ENCODE measurements at regions not wholly inside any gene's neighbourhood (a gene's known extent, or its start where the extent isn't known, plus 50 kb on each side); places are given as distances from the start of the nearest gene placed in this dataset.

DNA sequence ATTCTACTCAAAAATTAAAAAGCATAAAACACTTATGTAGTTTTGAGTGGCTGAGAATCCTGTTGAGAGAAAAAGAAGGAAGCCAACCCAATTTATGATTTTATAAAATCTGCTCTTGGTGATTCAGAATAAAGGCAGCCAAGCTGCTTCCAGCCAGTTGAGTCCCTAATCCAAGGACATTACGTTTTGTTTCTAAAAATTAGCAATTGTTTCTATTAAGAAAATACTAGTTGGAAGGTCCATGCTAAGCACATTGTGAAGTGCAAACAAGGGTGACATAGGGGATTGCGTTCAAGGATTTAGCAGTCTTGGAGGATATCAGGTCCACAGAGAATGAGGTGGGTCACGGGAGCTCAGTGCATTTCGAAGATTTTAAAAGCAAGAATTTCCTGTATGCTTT lies 987.7 kb downstream of the TYW1 start:
- no peak for TF ChIP-seq CTCF (IDR thresholded peaks at IDR 0.05; ENCODE audit: insufficient read depth, low read length, severe bottlenecking)
- FAIRE-seq, result no peak
- no peak overlapping the region for H3K4me3 ChIP-seq (ENCODE audit: low read depth, low read length)
- H3K36me3 ChIP-seq (ENCODE audit: control insufficient read depth, insufficient read depth, low read length), result no peaks in the 10 kb centered on the region
- no peaks in the 10 kb centered on the region for H3K27me3 ChIP-seq (ENCODE audit: control insufficient read depth, insufficient read depth, low read length)
- DNase-seq (ENCODE audit: low read depth), result no peak

DNA sequence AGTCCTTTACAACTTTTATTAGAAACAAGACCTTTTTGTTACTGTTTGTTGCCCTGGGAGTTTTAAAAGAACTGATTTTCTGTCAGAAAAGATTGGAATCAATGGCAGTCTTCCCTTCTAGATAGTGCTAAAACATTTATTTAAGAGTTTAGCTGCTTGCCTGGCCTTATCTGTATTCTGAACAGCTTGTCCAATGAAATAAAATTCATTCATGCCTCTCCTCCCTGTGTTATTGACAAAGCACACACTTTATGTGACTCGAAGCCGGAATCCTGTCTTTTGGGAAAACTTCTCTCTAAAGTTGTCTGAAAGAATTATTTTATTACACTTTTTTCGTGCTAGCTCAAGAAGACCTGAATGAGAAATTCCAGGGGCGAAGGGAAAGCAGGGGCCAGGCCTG lies 992.5 kb downstream of the TYW1 start:
- no peaks in the 10 kb centered on the region for H3K36me3 ChIP-seq (ENCODE audit: control insufficient read depth, insufficient read depth, low read length)
- no peak for FAIRE-seq
- no peak for DNase-seq (ENCODE audit: low read depth)
- H3K4me3 ChIP-seq (ENCODE audit: low read depth, low read length), result no peak overlapping the region
- TF ChIP-seq CTCF (IDR thresholded peaks at IDR 0.05; ENCODE audit: insufficient read depth, low read length, severe bottlenecking), result no peak
- H3K27me3 ChIP-seq (ENCODE audit: control insufficient read depth, insufficient read depth, low read length), result no peaks in the 10 kb centered on the region

- FAIRE-seq, result no peak
- Histone ChIP-seq H3K27me3 (ENCODE audit: control insufficient read depth, insufficient read depth, low read length) (no peaks in the 10 kb centered on the region), H3K4me3 (ENCODE audit: low read depth, low read length) (no peak overlapping the region), H3K36me3 (ENCODE audit: control insufficient read depth, insufficient read depth, low read length) (no peaks in the 10 kb centered on the region)
- no peak for TF ChIP-seq CTCF (IDR thresholded peaks at IDR 0.05; ENCODE audit: insufficient read depth, low read length, severe bottlenecking)
- DNase-seq (ENCODE audit: low read depth), result no peak
Measured at GRCh38 chr7:67990003-67990402, 993.4 kb downstream of the TYW1 start.

GRCh38 chr7:67990716-67991115 lies 994.1 kb downstream of the TYW1 start:
- FAIRE-seq (no peak), DNase-seq (ENCODE audit: low read depth) (no peak)
- TF ChIP-seq CTCF (IDR thresholded peaks at IDR 0.05; ENCODE audit: insufficient read depth, low read length, severe bottlenecking), result no peak
- H3K36me3 ChIP-seq (ENCODE audit: control insufficient read depth, insufficient read depth, low read length), result no peaks in the 10 kb centered on the region
- H3K4me3 ChIP-seq (ENCODE audit: low read depth, low read length), result no peak overlapping the region
- no peaks in the 10 kb centered on the region for H3K27me3 ChIP-seq (ENCODE audit: control insufficient read depth, insufficient read depth, low read length)

- no peak for DNase-seq (ENCODE audit: low read depth)
- Histone ChIP-seq H3K27me3 (ENCODE audit: control insufficient read depth, insufficient read depth, low read length) (no peaks in the 10 kb centered on the region), H3K4me3 (ENCODE audit: low read depth, low read length) (no peak overlapping the region), H3K36me3 (ENCODE audit: control insufficient read depth, insufficient read depth, low read length) (no peaks in the 10 kb centered on the region)
- no peak for TF ChIP-seq CTCF (IDR thresholded peaks at IDR 0.05; ENCODE audit: insufficient read depth, low read length, severe bottlenecking)
- no peak for FAIRE-seq
Measured at GRCh38 chr7:67992287-67992686, 995.7 kb downstream of the TYW1 start.

DNA sequence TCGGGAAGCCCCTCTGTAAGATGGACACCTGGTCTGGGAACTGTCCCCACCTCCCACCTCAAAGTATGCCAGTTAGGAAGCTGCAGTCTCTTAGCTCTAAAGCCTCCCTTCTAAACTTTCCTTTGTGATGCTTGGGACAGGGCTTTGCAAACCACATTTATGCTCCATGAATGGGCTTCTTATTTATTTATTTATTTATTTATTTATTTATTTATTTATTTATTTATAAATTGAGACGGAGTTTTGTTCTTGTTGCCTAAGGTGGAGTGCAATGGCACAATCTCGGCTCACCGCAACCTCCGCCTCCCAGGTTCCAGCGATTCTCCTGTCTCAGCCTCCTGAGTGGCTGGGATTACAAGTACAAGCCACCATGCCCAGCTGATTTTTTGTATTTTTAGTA lies 1009.4 kb downstream of the TYW1 start:
- no peak for TF ChIP-seq CTCF (IDR thresholded peaks at IDR 0.05; ENCODE audit: insufficient read depth, low read length, severe bottlenecking)
- DNase-seq (ENCODE audit: low read depth), result no peak
- Histone ChIP-seq H3K27me3 (ENCODE audit: control insufficient read depth, insufficient read depth, low read length) (no peaks in the 10 kb centered on the region), H3K36me3 (ENCODE audit: control insufficient read depth, insufficient read depth, low read length) (no peaks in the 10 kb centered on the region), H3K4me3 (ENCODE audit: low read depth, low read length) (no peak overlapping the region)
- no peak for FAIRE-seq
